Urothelium cell line (cell line): ENCODE measurements at regions not wholly inside any gene's neighbourhood (a gene's known extent, or its start where the extent isn't known, plus 50 kb on each side); places are given as distances from the start of the nearest gene placed in this dataset.

Experiments
- DNase-seq: peaks from one replicate; pipeline ENCODE4 v3.0.0; 2011; ENCODE audit warnings: low spot score, mixed read lengths
- FAIRE-seq: peaks from 2 replicates; lab custom pipeline; 2011; peaks lifted over from hg19 to GRCh38; lab: Jason Lieb, UNC

DNA sequence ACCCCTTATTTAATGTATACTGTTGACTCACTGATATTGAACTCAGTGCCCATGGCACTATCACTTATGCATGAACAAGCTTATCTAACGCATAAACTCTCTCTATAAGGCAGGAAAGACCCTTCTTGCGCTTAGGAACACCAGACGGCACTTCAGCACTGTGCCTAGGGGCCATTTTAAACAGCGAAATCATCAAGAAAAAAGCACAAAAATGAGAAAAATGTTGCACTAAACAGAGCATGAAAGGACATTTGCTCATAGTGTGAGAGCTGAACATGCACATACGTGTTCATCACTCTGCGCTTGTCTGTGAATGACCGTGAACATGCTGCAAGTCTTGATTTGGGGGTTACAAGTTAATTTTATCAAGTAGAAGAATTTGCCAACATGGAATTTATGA is 109.6 kb downstream of the WDR11 start:
- DNase-seq (no peak), FAIRE-seq (no peak)

DNA sequence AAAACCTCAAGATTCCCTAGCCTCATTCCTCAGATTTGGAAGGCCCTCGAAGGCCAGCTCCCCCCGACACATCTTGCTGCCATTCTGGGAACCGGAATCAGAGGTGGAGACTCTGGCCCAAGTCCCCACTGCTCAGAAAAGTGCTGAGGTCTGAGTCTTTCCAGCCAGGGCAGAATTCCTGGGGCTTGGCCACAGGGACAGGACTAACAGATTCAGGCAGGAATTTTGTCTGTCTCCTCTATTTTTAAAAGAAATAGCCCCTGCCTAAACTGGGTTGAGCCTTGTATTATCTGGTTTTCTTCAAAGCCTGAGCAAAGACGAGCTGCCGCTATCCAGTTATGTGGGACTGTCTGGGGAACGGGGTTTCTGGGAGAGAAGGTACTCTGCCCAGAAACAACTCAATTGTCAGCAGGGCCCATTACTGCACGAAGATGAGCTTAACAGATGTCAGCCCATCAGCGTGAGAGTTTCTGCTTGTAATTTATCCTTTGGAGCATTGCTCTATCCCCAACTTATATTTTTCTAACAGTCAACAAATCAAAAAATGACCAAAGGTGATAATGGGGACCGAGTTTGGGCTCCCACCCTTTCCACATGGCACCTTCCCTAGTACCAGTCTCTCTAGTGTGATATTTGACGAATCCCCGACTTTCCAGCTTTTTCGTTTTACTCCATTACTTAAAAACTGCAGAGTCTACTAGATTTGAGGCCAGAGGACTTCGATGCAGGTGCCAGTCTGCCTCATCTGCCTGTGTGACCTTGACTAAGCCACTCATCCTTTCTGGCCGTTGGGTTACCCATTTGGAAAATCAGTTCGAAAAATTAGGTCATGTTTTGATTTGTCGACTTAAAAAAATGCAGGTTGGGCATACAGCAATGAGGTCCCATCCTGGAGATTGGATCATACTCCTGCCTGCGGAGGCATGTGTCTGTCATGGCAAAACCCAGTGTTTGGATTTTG is 110.9 kb downstream of the WDR11 start:
- FAIRE-seq: no peak

DNA sequence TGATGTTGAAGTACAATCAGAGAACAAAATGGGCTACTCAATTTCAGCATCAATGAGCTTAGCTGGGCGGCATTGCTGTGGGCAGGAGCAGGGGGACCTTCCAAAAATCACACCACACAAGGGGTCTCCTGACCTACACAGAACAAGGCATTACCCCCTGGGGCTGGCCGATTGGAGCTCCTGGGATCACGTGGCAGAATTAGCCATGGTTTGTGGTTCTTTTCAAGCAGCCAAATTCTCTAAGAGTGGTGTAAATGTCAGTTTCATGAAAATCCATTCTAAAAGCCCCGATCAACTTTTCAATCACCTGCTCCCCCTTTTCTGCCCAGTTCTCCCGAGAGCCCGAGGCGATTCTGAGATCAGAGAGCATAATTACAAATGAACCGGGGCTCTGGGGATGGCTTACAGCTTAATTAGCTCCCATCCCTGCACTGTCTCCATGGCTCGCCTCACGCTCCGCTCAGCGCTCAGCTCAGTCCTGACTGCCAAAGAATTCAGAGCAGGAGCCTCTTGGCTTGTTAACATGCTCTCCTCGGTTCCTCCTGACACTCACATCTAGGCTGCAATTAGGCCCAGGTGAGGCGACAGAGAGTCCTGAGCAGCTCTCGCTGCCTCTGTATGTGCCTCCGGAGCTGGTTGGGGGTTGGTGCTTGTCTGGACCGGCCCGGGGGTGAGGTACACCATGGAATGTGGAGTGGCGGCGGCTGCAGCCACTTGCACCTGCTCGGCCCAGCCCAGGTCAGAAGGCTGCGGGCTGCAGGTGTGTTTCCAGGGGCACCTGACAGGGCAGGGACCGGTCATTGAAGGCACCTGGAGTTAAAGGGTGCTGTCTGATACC is 111.8 kb downstream of the WDR11 start:
- FAIRE-seq (no peak), DNase-seq (no peak)

More for the DNA sequence above, 110.9 kb downstream of the WDR11 start:
- no peak for DNase-seq

DNA sequence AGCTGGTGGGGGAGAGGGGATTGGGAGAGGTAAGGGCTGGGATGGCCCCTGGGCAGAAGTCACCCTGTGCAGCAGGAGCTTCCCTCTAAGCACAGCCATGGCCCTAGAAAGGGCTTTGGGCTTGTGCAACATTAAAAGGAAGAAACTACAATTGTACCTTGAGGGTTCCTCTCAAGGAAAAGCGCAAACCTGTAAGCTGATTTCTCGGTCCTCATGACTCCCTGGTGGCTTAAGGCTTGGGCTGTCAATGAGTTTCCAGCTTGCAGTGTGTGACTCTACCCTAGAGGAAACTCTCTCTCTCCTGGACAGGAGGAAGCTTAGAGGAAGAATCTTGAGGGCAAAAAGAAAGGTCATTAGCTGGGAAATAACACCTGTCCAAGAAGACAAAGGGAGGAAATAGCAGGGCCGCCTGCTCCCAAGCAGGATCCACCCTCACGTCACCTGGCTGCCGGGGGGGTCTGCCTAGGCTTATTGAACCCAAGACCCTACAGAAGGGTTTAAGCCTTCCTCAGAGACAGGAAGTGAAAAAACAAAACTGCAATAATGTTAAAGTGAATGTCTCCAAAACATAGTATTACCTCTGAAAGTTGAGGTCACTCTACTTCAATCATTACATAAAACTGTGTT is 112.5 kb downstream of the WDR11 start:
- no peak for FAIRE-seq

DNA sequence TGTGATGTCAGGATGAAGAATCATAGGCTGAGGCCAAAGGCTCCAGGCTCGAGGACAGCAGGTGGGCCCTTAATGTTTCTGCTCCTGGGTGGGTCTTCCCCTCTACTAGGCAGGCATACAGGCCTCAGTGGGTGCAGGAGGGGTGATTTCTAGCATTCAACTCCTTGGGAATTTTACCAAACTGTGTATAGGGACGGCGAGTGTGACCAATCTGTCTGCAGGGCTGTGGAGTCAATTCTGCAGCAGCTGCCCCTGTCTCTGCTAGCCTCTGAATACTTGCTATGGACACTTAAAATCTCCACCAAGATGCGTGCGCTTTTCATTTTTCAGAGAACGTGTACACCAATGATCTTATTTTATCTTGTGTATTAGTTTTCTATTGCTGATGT is 115.5 kb downstream of the WDR11 start:
- no peak for FAIRE-seq

More for the DNA sequence above, 112.5 kb downstream of the WDR11 start:
- DNase-seq: no peak

DNA sequence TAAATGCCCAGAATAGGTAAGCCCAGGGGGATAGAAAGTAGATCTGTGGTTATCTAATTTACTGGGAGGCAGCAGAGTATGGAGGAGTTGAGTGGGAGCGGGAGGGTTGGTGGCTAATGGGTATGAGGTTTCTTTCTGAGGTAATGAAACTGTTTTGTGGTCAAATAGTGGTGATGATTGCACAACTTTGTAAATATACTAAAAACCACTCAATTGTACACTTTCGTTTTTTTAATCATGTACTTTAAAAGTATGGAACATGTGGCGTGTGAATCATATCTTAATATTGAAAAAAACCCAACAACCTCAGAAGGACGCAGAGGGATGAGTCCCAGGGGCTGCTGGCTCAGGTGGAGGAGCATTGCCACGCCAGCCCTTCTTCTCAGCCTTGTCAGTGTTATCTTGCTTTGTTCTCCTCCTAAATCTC is 118.1 kb downstream of the WDR11 start:
- peak; percentile 48 for DNase-seq
- no peak for FAIRE-seq

More for the DNA sequence above, 115.5 kb downstream of the WDR11 start:
- DNase-seq: no peak

DNA sequence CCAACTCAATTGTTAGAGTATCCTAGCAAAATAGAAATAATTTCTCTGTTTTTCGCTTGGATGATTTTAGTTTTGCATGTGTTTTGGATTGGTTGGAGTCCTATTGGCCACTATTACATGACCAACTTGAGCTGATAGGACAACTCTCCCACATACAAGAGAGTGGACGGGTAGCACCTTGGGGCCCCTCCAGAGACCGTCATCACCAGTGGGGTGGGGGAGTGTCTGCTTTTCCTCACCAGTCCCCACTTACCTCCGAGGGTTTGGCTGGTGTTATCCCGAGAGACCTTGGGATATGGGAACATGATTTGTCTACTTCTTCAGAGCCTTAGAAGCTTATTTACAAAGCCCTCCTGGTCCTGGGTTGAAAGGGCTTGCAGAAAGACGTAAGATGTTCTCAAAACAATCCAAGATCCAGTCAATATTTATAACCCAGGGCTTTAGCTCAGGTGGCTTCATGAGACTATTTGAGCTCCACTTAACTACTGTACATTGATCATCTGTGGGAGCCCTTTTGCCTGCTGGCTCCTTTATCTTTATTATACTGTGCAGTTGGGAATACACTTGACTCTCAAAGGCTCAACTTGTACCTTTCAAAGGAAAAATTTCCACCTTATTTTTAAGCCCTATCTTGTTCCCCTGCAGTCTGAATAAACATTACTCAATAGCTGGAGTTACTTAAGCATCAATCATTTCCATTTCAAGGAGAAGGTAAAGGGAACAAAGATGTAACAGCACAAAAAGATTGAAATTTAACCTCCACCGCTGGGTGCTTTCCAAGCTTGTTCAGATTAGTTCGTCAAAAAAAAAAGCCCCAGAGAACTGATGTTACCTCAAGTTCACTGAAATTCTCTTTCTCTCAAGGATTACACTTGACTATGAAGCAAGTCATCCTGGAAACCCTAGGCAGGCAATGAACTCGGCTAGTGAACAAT is 119.7 kb downstream of the WDR11 start:
- DNase-seq (no peak), FAIRE-seq (no peak)

DNA sequence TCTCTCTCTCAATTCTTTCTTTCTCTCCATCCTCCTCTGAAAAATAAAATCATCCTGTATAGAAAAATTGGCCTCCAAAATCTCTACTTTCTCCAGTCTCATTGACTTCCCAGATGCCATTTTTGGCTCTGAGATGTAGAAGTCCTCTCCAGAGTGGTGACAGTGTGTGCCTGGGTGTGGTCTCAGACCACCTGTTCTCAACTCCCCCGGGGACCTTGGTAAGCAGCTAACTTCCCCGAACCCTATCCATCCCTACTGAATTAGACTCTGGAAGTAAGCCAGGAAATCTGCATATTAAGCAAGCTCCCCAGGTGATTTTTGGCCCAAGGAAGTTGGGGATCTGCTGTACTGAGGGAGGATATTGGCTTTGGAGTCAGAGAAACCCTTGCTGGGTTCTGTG is 120.5 kb downstream of the WDR11 start:
- DNase-seq: no peak
- FAIRE-seq: no peak

DNA sequence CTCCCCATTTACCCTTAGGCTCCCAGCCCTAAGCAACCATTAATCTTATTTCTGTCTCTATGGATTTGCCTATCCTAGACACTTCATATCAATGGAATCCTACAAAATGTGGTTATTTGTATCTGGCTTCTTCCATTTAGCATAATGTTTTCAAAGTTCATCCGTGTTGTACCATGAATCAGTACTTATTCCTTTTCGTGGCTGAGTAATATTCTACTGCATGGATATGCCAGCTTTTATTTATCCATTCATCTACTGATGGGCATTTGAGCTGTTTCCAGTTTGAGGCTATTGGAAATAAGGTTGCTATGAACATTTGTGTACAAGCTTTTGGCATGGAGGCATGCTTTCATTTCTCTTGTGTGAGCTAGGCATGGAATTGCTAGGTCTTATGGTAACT is 121.1 kb downstream of the WDR11 start:
- FAIRE-seq (no peak), DNase-seq (no peak)

DNA sequence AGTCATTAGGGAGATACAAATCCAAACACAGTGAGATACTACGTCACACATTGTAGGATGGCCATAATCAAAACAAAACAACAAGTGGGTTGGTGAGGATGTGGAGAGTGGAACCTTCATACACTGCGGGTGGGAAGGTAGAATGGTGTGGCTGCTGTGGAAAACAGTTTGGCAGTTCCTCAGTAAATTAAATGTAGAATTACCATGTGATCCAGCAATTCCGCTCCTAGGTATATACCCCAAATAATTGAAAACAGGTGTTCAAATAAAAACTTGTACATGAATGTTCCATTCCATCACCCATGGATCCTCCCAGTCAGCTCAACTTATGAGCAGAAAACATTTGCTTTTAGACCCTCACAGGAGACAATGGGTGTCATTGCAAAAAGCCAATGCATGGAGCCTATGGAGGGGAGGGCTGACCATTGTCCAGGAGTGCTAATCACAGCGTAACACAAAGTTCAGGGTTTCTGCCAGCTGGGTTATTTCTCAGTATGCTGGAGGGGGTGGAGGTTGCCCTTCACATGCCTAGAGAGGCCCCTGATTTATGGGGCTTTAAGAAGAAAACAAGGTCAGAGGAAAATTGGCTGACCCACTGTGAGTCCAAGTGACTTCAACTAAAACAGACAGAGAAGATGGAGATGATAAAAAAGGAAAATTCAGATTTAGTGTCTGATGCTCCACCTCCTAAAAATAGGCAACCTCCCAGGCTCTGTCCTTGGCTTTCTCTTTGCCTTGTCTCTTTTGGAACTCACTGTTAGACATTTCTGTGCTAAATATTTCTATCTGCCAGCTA is 124.1 kb downstream of the WDR11 start:
- FAIRE-seq (no peak), DNase-seq (no peak)

DNA sequence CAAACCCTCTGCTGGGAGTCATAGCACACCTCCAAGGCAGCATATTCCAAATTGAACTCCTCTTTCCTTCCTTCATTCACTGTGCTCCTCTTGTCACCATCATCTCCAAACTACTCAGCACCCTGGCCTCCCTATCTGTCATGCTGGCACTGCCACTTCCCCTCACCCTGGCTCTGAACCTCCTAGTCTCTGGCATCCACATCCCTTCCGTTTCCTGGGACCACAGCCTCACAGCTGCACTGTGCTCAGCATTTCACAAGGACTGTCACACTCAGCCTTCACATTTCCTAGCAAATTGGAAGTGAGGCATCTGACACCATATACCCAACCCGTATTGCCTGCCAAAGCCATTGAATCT is 124.7 kb downstream of the WDR11 start:
- DNase-seq: no peak
- no peak for FAIRE-seq

DNA sequence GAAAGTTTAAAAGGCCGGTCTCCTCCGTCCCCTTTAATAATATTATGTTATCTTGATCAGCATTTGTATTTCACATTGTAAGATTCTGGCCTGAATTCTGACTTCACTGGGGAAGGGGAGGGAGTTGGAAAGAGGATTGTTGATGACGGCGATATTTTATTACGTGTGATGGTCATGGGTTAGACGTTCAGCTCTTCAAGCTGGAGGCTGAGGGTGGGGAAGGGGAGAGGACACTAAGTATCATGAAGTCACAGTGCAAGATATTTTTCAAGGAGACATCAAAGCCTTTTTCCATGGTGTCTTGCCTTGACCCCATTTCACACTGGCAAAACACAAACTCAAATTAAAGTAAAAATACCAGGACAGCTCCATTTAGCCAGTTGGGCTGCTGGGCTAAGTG is 126.7 kb downstream of the WDR11 start:
- no peak for FAIRE-seq

DNA sequence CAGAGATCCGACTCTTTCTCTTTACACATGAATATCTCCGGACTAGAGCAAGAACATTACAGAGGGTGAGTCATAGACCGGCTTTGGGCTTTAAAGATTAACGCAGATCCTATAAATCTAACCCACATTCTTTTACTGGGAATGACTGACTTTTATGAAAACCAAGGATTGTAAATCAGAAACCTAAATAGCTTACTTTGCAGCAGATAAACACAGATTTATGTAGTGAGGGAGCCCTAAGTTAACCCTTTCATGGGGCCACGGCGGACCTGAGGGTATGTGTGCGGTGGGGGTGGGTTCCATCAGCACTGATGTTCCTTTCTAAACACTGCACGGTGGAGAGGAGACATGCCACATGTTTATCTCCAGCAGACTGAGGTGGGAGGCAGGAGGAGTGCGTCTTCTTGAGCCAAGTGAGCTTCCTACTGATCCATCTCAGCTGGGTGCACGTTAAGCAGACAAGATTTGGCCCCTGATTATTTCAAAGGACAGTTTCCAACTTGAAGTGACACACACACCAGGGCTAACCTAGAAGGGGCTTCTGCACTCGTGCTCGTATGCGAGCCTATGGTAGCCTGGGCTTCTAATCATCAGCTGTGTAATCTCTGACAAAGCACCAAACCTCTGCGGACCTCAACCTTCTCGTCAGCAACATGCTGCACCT is 127.6 kb downstream of the WDR11 start:
- FAIRE-seq (no peak), DNase-seq (peak; percentile 67)

More for the DNA sequence above, 126.7 kb downstream of the WDR11 start:
- no peak for DNase-seq

DNA sequence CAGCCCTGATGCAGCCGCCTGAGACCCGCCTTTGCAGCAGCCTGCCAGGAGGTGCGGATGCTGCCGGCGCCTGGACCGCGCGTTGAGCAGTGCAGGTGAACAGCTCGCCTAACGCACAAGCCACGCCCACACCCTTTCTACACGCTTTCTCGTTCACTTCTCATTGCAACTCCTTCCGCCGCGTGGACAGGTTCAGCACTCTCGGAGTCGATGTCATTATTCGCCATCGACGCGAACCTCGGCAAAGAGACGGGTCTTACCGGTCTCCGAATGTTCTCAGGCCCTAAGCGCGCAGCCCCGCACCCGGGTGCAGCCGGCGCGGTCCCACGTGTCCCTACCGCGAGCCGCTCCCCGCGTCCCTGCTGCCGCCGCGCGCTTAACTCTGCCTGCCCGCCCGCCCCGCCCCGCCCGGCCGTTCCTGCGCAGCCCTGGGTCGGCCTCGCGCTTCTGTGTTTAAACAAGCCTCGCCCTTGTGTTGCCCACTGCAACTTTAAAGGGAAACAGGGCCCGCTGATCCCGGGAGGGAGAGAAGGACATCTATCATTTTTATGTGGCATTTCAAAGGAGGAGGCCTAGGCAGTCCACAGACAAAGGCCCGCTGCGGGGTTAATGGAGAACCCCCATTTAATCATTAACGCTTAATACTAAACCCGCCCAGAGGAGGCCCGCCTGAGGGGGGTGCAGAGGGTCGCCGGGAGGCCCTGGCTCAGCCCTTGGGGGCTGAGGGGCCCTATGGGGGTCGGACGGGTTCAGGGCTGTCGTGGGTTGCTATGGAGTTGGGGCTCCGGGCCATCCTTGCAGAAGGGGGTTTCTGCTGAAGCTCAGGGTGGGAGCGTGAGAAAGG is 128.5 kb downstream of the WDR11 start:
- DNase-seq (peak; percentile 30), FAIRE-seq (no peak)

DNA sequence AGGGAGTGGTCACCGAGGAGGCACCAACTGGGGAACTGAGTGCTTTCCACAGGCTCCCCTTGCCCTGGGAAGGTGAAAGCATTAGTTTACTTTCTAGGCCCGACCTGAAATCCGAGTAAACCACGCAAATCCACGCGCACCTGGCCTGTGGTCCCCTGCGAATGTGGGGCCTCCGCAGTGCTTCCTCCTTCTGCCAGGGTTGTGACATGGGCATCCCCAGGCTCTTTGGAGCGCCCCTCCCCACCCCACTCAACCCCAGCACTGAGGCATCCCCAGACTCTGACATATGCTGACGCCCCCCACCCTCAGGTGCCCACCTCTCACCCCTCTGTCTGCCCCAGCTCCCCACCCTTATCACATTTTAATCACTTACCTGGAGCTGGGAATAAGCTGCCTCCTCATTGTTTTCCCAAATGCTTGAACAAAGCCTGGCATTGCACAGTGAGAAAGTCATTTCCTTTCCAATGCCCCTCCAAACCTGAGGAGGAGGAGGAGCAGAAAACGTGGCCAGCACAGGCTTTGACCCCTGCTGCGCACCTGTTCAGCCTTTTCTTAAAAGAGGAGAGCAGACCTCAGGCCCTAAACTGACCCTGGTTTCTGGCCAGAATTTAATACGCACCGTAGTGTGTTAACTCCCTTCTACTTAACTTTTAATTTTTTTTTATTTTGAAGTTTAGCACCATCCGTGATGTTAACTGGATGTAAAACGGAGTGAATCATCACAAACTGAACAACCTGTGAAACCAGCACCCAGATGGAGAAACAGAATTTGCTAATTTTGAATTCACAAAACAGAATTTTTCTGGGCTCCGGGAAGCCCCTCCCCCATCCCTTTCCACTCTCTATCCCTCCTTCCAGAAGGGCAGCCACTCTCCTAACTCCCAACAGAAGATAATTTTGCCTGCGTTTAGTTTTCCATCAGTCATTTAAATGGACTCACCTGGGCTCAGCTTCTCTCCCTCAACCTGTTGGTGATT is 129.4 kb downstream of the WDR11 start:
- DNase-seq: no peak
- no peak for FAIRE-seq

DNA sequence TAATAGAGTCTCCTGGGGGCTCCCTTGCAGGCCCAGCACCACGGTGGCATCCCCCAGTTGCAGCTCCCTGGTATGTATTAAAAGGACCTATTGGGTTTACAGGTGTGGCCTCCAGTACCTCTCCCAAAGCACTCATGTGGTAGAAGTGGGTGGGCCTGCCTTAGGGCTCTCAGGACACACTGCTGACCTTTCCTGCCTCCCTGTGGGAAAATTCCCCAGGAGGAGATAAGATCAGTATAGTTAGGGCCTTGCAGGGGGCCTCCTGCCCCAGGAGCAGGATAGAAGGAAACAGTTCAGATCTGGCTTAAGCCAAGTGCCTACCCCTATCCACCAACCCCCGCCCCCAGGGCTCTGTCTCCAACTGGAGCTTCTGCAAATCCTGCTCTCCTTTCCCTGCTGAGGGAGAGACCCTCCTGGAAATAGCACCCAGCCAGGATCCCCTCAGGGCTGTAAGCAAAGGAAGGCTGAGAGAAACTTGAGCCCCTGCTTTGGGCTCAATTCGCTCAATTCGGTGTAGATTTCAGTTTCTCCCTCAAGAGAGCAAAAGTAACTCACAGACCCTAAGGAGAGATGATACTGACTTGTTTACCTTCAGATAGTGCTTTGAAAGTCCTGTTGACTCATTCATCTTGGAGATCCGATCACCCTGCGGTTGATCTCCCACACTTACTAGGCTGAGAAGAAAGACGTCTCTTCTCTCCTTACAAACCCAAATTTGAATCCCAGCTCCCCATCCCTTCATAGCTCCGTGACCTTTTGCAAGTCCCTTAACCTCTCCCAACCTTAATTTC is 130.6 kb downstream of the WDR11 start:
- FAIRE-seq (no peak), DNase-seq (no peak)
